Neural progenitor cell (in vitro differentiated cells): ENCODE measurements at regions not wholly inside any gene's neighbourhood (a gene's known extent, or its start where the extent isn't known, plus 50 kb on each side); places are given as distances from the start of the nearest gene placed in this dataset.

Source experiments
- DNase-seq: peaks from one replicate; pipeline ENCODE4 v3.0.0-alpha.2; 2016; ENCODE audit warnings: low spot score
- H2AFZ ChIP-seq: fragments of 200-600 bp; sonication (generic); replicated peaks from 2 replicates; pipeline ENCODE4 v1.6.1; 2016; ENCODE audit warnings: antibody characterized with exemption
- H3F3A ChIP-seq: fragments of 200-600 bp; sonication (generic); 2 replicates; pipeline ENCODE4 v1.6.1; 2016; ENCODE audit warnings: antibody characterized with exemption, low read depth
- H3K27ac ChIP-seq: fragments of 200-600 bp; sonication (generic); 2 replicates; pipeline ENCODE4 v1.5.1; 2016; ENCODE audit warnings: mild to moderate bottlenecking
- H3K27me3 ChIP-seq: fragments of 200-600 bp; sonication (generic); 2 replicates; pipeline ENCODE4 v1.6.1; 2016; ENCODE audit warnings: mild to moderate bottlenecking, moderate library complexity
- H3K36me3 ChIP-seq: fragments of 200-600 bp; sonication (generic); 2 replicates; pipeline ENCODE4 v1.5.1; 2016
- H3K4me1 ChIP-seq: fragments of 200-600 bp; sonication (generic); 2 replicates; pipeline ENCODE4 v1.6.1; 2016; ENCODE audit warnings: mixed run types
- H3K4me2 ChIP-seq: fragments of 200-600 bp; sonication (generic); 2 replicates; pipeline ENCODE4 v1.6.1; 2016
- H3K4me3 ChIP-seq: fragments of 200-600 bp; sonication (generic); 2 replicates; pipeline ENCODE4 v1.5.1; 2016
- H3K79me2 ChIP-seq: fragments of 200-600 bp; sonication (generic); 2 replicates; pipeline ENCODE4 v1.6.1; 2016; ENCODE audit warnings: low read depth
- H3K9ac ChIP-seq: fragments of 200-600 bp; sonication (generic); 2 replicates; pipeline ENCODE4 v1.6.1; 2016
- H3K9me3 ChIP-seq: fragments of 200-600 bp; sonication (generic); 2 replicates; pipeline ENCODE4 v1.5.1; 2016; ENCODE audit warnings: low read depth
- H4K20me1 ChIP-seq: fragments of 200-600 bp; sonication (generic); 2 replicates; pipeline ENCODE4 v1.6.1; 2016; ENCODE audit warnings: low read depth
- H3K27ac Mint-ChIP-seq: 3 replicates; pipeline ENCODE4 v1.8.0; 2021; ENCODE audit warnings: mixed read lengths
- H3K27me3 Mint-ChIP-seq: 2 replicates; pipeline ENCODE4 v1.8.0; 2022; ENCODE audit warnings: low read depth, mild to moderate bottlenecking, inconsistent platforms, moderate library complexity, mixed read lengths; ENCODE audit not compliant: insufficient read depth
- H3K36me3 Mint-ChIP-seq: 3 replicates; pipeline ENCODE4 v1.8.0; 2021; ENCODE audit warnings: mixed read lengths
- H3K4me1 Mint-ChIP-seq: 3 replicates; pipeline ENCODE4 v1.8.0; 2021; ENCODE audit warnings: mixed read lengths
- H3K4me3 Mint-ChIP-seq: 3 replicates; pipeline ENCODE4 v1.8.0; 2021; ENCODE audit warnings: mild to moderate bottlenecking, moderate library complexity, mixed read lengths
- H3K9me3 Mint-ChIP-seq: 3 replicates; pipeline ENCODE4 v1.8.0; 2020; ENCODE audit warnings: mixed read lengths
- EZH2 ChIP-seq: fragments of 200-600 bp; sonication (generic); IDR thresholded peaks from 2 replicates; pipeline ENCODE4 v1.6.1; 2017; ENCODE audit warnings: antibody characterized with exemption, mild to moderate bottlenecking, moderate library complexity
- EZH2phosphoT487 ChIP-seq: fragments of 200-600 bp; sonication (generic); IDR thresholded peaks from 2 replicates; pipeline ENCODE4 v1.6.1; 2017; ENCODE audit warnings: antibody characterized with exemption
- TF ChIP-seq, protein P1 (sequence below): fragments of 200-600 bp; sonication (generic); IDR thresholded peaks from 2 replicates; pipeline ENCODE4 v1.5.1; 2017; ENCODE audit warnings: antibody characterized with exemption, mild to moderate bottlenecking

DNA sequence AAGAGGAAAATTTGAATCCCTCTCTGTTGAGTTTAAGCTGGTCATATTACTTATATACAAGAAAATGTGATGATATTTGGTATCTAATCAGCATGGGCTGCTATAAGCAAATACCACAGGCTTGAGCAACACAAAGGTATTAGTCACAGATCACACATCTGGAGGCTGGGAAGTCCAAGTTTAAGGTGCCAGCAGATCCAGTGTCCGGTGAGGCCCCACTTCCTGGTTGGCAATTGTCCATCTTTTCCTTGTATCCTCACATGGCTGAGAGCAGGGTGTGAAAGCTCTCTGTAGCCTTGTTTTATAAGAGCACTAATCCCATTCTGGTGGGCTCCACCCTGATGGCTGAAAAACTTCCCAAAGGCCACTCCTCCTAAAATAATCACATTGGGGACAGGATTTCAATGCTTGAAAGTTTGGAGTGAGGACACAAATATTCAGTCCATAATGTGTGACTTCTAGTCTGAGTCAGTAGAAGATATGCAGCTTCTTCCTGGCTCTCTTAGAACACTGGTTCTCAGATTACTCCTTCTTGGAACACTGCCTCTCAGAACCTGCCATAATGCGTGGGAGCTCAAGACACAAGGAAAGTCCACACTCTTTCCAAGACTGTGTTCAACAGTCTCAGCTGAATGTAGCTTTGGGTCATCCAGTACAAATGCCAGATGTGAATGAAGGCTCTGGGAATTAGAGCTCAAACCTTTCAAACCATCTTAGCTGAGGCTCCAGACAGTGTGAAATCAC lies 124.1 kb downstream of the PRDM9 start:
- no peak overlapping the region for H3K9ac ChIP-seq
- H2AFZ ChIP-seq, result no peak overlapping the region
- Mint-ChIP-seq H3K36me3 (no peaks in the 10 kb centered on the region), H3K27ac (no peak overlapping the region), H3K4me1 (no peaks in the 10 kb centered on the region), H3K27me3 (no peaks in the 10 kb centered on the region), H3K9me3 (no peaks in the 10 kb centered on the region), H3K4me3 (no peak overlapping the region)
- H3K27me3 ChIP-seq, result no peaks in the 10 kb centered on the region
- no peaks in the 10 kb centered on the region for H3K79me2 ChIP-seq
- no peaks in the 10 kb centered on the region for H4K20me1 ChIP-seq
- no peak for DNase-seq
- H3F3A ChIP-seq, result no peaks in the 10 kb centered on the region
- H3K9me3 ChIP-seq, result no peaks in the 10 kb centered on the region
- no peaks in the 10 kb centered on the region for H3K36me3 ChIP-seq
- no peak overlapping the region for H3K27ac ChIP-seq
- no peaks in the 10 kb centered on the region for H3K4me1 ChIP-seq
- no peak overlapping the region for H3K4me2 ChIP-seq
- TF ChIP-seq, protein P1, sequence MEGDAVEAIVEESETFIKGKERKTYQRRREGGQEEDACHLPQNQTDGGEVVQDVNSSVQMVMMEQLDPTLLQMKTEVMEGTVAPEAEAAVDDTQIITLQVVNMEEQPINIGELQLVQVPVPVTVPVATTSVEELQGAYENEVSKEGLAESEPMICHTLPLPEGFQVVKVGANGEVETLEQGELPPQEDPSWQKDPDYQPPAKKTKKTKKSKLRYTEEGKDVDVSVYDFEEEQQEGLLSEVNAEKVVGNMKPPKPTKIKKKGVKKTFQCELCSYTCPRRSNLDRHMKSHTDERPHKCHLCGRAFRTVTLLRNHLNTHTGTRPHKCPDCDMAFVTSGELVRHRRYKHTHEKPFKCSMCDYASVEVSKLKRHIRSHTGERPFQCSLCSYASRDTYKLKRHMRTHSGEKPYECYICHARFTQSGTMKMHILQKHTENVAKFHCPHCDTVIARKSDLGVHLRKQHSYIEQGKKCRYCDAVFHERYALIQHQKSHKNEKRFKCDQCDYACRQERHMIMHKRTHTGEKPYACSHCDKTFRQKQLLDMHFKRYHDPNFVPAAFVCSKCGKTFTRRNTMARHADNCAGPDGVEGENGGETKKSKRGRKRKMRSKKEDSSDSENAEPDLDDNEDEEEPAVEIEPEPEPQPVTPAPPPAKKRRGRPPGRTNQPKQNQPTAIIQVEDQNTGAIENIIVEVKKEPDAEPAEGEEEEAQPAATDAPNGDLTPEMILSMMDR, result no peak
- TF ChIP-seq EZH2 (no peak), EZH2phosphoT487 (no peak)
- H3K4me3 ChIP-seq, result no peak overlapping the region

DNA sequence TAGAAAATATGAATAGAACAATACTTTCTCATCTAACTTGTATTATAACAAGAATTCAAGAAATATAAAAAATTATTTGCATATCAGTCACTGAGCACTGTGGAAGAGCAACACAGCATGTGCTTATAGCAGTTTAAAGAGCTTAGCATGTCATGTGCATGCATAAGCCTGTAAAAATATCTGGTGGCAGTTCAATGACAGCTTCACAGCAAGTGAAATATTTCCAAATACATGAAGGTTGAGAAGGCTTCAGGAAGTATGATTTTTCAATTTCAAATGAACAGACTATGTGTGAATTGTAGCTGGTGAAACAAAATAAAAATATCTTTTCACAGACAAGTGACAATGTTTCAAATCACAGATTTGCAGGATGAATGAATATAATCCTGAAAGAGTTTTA lies 128.5 kb downstream of the PRDM9 start:
- H3K27ac Mint-ChIP-seq, result no peak overlapping the region
- H3F3A ChIP-seq, result no peaks in the 10 kb centered on the region
- H3K4me3 Mint-ChIP-seq, result no peak overlapping the region
- no peak for DNase-seq
- H3K4me1 Mint-ChIP-seq, result peaks cover 6% of the 10 kb centered on the region
- H3K36me3 ChIP-seq, result no peaks in the 10 kb centered on the region
- H4K20me1 ChIP-seq, result no peaks in the 10 kb centered on the region
- H3K27me3 ChIP-seq, result no peaks in the 10 kb centered on the region
- no peaks in the 10 kb centered on the region for H3K27me3 Mint-ChIP-seq
- no peak overlapping the region for H3K9ac ChIP-seq
- no peaks in the 10 kb centered on the region for H3K4me1 ChIP-seq
- H3K27ac ChIP-seq, result no peak overlapping the region
- no peaks in the 10 kb centered on the region for H3K79me2 ChIP-seq
- no peaks in the 10 kb centered on the region for H3K36me3 Mint-ChIP-seq
- no peak for TF ChIP-seq EZH2
- TF ChIP-seq, protein P1, result no peak
- no peak for TF ChIP-seq EZH2phosphoT487
- H2AFZ ChIP-seq, result no peak overlapping the region
- no peak overlapping the region for H3K4me3 ChIP-seq
- H3K4me2 ChIP-seq, result no peak overlapping the region
- no peaks in the 10 kb centered on the region for H3K9me3 ChIP-seq
- H3K9me3 Mint-ChIP-seq, result no peaks in the 10 kb centered on the region

DNA sequence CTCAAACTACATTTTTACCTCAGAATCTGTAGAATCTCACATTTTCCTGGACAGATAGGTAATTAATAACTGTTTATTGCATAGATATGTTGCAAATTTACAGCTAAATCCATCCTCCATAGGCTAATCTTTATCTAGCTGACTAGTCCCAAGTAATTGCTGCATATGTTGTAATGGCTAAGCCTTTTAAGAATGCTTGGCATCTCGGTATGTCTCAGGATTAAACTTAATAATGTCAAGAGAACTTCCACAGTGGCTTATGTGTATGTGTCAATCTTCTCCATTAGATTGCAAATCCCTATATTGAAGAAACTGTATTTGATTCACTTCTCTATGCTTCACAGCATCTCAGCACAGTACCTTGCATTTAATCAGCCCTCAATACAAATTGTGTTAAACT lies 131.9 kb downstream of the PRDM9 start:
- H3K27ac ChIP-seq, result no peak overlapping the region
- H3K79me2 ChIP-seq, result no peaks in the 10 kb centered on the region
- no peak overlapping the region for H2AFZ ChIP-seq
- no peak overlapping the region for H3K4me3 Mint-ChIP-seq
- no peaks in the 10 kb centered on the region for H3K36me3 Mint-ChIP-seq
- TF ChIP-seq EZH2, result no peak
- no peak for TF ChIP-seq EZH2phosphoT487
- TF ChIP-seq, protein P1, result no peak
- no peaks in the 10 kb centered on the region for H3F3A ChIP-seq
- no peak for DNase-seq
- H3K4me1 Mint-ChIP-seq, result peaks cover 6% of the 10 kb centered on the region
- H3K9me3 Mint-ChIP-seq, result peaks cover 3% of the 10 kb centered on the region
- no peak overlapping the region for H3K4me3 ChIP-seq
- no peaks in the 10 kb centered on the region for H3K27me3 ChIP-seq
- no peaks in the 10 kb centered on the region for H3K27me3 Mint-ChIP-seq
- no peaks in the 10 kb centered on the region for H3K36me3 ChIP-seq
- no peaks in the 10 kb centered on the region for H3K9me3 ChIP-seq
- no peak overlapping the region for H3K27ac Mint-ChIP-seq
- H4K20me1 ChIP-seq, result no peaks in the 10 kb centered on the region
- H3K4me2 ChIP-seq, result no peak overlapping the region
- H3K4me1 ChIP-seq, result no peaks in the 10 kb centered on the region
- no peak overlapping the region for H3K9ac ChIP-seq
